Peyer's patch (tissue), 4 donors: ENCODE measurements at regions not wholly inside any gene's neighbourhood (a gene's known extent, or its start where the extent isn't known, plus 50 kb on each side); places are given as distances from the start of the nearest gene placed in this dataset.
"Not testable (repeated sequence)": the region's sequence is repeated elsewhere in the genome, so short reads cannot be mapped to it uniquely, and the experiment has no call there.

Source experiments
- DNase-seq, 3 donors: peaks; one replicate each; pipeline ENCODE4 v3.0.0-alpha.2; 2017 to 2019
- H3K27ac ChIP-seq, 4 donors: fragments of 200-600 bp; sonication (generic); one replicate each; pipeline ENCODE4 v1.5.1; 2016 to 2019
- H3K27me3 ChIP-seq, 2 donors: fragments of 200-600 bp; sonication (generic); one replicate each; pipeline ENCODE4 v1.5.1; 2019
- H3K36me3 ChIP-seq, 3 donors: fragments of 200-600 bp; sonication (generic); one replicate each; pipeline ENCODE4 v1.5.1; 2016 to 2019
- H3K4me1 ChIP-seq, 4 donors: fragments of 200-600 bp; sonication (generic); one replicate each; pipeline ENCODE4 v1.5.1; 2016 to 2019
- H3K4me3 ChIP-seq, 4 donors: fragments of 200-600 bp; sonication (generic); 1 replicate in 3 of 4; 2 replicates in 1 of 4; pipeline ENCODE4 v1.5.1; 2016 to 2019; ENCODE audit warnings: mild to moderate bottlenecking in 1 of 4
- H3K9me3 ChIP-seq, 4 donors: fragments of 200-600 bp; sonication (generic); one replicate each; pipeline ENCODE4 v1.5.1; 2016 to 2019; ENCODE audit warnings: mild to moderate bottlenecking in 1 of 4
- CTCF ChIP-seq, 6 experiments: fragments of 450-650 bp in 4 of 6; fragments of 200-600 bp in 2 of 6; sonication (generic) in 1 of 6; IDR thresholded peaks; one replicate each; pipeline ENCODE4 v1.5.1; 2017 to 2019; ENCODE audit warnings: antibody characterized with exemption in 6 of 6, mild to moderate bottlenecking in 3 of 6, moderate library complexity in 1 of 6
- POLR2A ChIP-seq, 2 donors: fragments of 450-650 bp; IDR thresholded peaks; one replicate each; pipeline ENCODE4 v1.5.1; 2017; ENCODE audit warnings: antibody characterized with exemption in 2 of 2, mild to moderate bottlenecking in 2 of 2, moderate library complexity in 2 of 2

- DNase-seq = no peak
- no peak overlapping the region for H3K27ac ChIP-seq
- H3K9me3 ChIP-seq = no peaks in the 10 kb centered on the region
- no peaks in the 10 kb centered on the region for H3K4me1 ChIP-seq
- no peak overlapping the region for H3K4me3 ChIP-seq
- TF ChIP-seq CTCF (IDR thresholded peaks at IDR 0.05) (no peak), POLR2A (IDR thresholded peaks at IDR 0.05) (no peak)
- H3K27me3 ChIP-seq = no peaks in the 10 kb centered on the region
- H3K36me3 ChIP-seq = no peaks in the 10 kb centered on the region
These were observed 610.1 kb upstream of the SEMA3D start for GRCh38 chr7:85796956-85797355.

- not testable (repeated sequence) for H3K27me3 ChIP-seq, H3K9me3 ChIP-seq, H3K4me3 ChIP-seq, H3K36me3 ChIP-seq, H3K27ac ChIP-seq, H3K4me1 ChIP-seq, DNase-seq
These were observed 604.2 kb upstream of the SEMA3D start for GRCh38 chr7:85791098-85791497.

GRCh38 chr7:85781606-85782005, 594.8 kb upstream of the SEMA3D start:
- no peaks in the 10 kb centered on the region for H3K27me3 ChIP-seq
- no peak for DNase-seq
- H3K4me3 ChIP-seq = no peak overlapping the region
- H3K27ac ChIP-seq = no peak overlapping the region
- H3K36me3 ChIP-seq = no peaks in the 10 kb centered on the region
- H3K4me1 ChIP-seq = no peaks in the 10 kb centered on the region
- no peak for TF ChIP-seq POLR2A (IDR thresholded peaks at IDR 0.05)
- no peaks in the 10 kb centered on the region for H3K9me3 ChIP-seq

- Histone ChIP-seq H3K9me3 (no peaks in the 10 kb centered on the region), H3K4me1 (no peaks in the 10 kb centered on the region), H3K36me3 (no peaks in the 10 kb centered on the region), H3K27me3 (no peaks in the 10 kb centered on the region), H3K4me3 (no peak overlapping the region), H3K27ac (no peak overlapping the region)
- TF ChIP-seq POLR2A (IDR thresholded peaks at IDR 0.05) (no peak), CTCF (IDR thresholded peaks at IDR 0.05) (no peak)
- no peak for DNase-seq
These were observed 590.0 kb upstream of the SEMA3D start for GRCh38 chr7:85776691-85777345.

GRCh38 chr7:85775431-85775830, 588.6 kb upstream of the SEMA3D start:
- H3K4me3 ChIP-seq = no peak overlapping the region
- no peaks in the 10 kb centered on the region for H3K9me3 ChIP-seq
- H3K36me3 ChIP-seq = no peaks in the 10 kb centered on the region
- no peak for DNase-seq
- H3K4me1 ChIP-seq = no peaks in the 10 kb centered on the region
- TF ChIP-seq POLR2A (IDR thresholded peaks at IDR 0.05) (no peak), CTCF (IDR thresholded peaks at IDR 0.05) (no peak)
- H3K27me3 ChIP-seq = no peaks in the 10 kb centered on the region
- H3K27ac ChIP-seq = no peak overlapping the region

- H3K27ac ChIP-seq = no peak overlapping the region
- TF ChIP-seq CTCF (IDR thresholded peaks at IDR 0.05) = no peak
- no peak for TF ChIP-seq POLR2A (IDR thresholded peaks at IDR 0.05)
- no peak for DNase-seq
- H3K9me3 ChIP-seq = no peaks in the 10 kb centered on the region
- H3K27me3 ChIP-seq = no peaks in the 10 kb centered on the region
- no peaks in the 10 kb centered on the region for H3K36me3 ChIP-seq
- no peak overlapping the region for H3K4me3 ChIP-seq
- H3K4me1 ChIP-seq = no peaks in the 10 kb centered on the region
These were observed 588.1 kb upstream of the SEMA3D start for GRCh38 chr7:85774986-85775385.

- Histone ChIP-seq H3K27ac (no peak overlapping the region), H3K4me1 (no peaks in the 10 kb centered on the region), H3K9me3 (no peaks in the 10 kb centered on the region), H3K27me3 (no peaks in the 10 kb centered on the region), H3K4me3 (no peak overlapping the region), H3K36me3 (no peaks in the 10 kb centered on the region)
- TF ChIP-seq POLR2A (IDR thresholded peaks at IDR 0.05) (no peak), CTCF (IDR thresholded peaks at IDR 0.05) (no peak)
- DNase-seq = no peak
These were observed 586.4 kb upstream of the SEMA3D start for GRCh38 chr7:85773116-85773728.
